Adrenal gland (tissue), 5 donors: ENCODE measurements at regions not wholly inside any gene's neighbourhood (a gene's known extent, or its start where the extent isn't known, plus 50 kb on each side); places are given as distances from the start of the nearest gene placed in this dataset.

Experiments
- CTCF ChIP-seq, 6 experiments: fragments of 450-650 bp in 4 of 6; fragments of 200-600 bp in 2 of 6; sonication (generic) in 1 of 6; IDR thresholded peaks; 1 replicate in 5 of 6; 2 replicates in 1 of 6; pipeline versions ENCODE4 v1.5.1 to v1.8.0; 2016 to 2021; ENCODE audit warnings: antibody characterized with exemption in 6 of 6, mild to moderate bottlenecking in 2 of 6, moderate library complexity in 1 of 6
- POLR2A ChIP-seq, 2 donors: fragments of 450-650 bp; IDR thresholded peaks; one replicate each; pipeline ENCODE4 v1.6.1; 2017; ENCODE audit warnings: antibody characterized with exemption in 2 of 2, mild to moderate bottlenecking in 2 of 2, moderate library complexity in 1 of 2
- donor health status: DM: no; HTN: no; CAD: no.

GRCh38 chr1:59034925-59035324 is 251.1 kb upstream of the JUN start:
- no peak for TF ChIP-seq CTCF (IDR thresholded peaks at IDR 0.05)
- TF ChIP-seq POLR2A (IDR thresholded peaks at IDR 0.05) = no peak
